Sigmoid colon (tissue), 3 donors: ENCODE measurements at regions not wholly inside any gene's neighbourhood (a gene's known extent, or its start where the extent isn't known, plus 50 kb on each side); places are given as distances from the start of the nearest gene placed in this dataset.

Experiments used
- POLR2A ChIP-seq, 2 donors: fragments of 450-650 bp; IDR thresholded peaks; one replicate each; pipeline ENCODE4 v1.6.1; 2016; ENCODE audit warnings: antibody characterized with exemption in 2 of 2, mild to moderate bottlenecking in 2 of 2, moderate library complexity in 2 of 2
- TF ChIP-seq, protein P1 (sequence below), 4 experiments: fragments of 450-650 bp in 3 of 4; fragments of 200-600 bp in 1 of 4; IDR thresholded peaks; one replicate each; pipeline ENCODE4 v1.5.1; 2016 to 2019; ENCODE audit warnings: antibody characterized with exemption in 4 of 4, mild to moderate bottlenecking in 3 of 4, moderate library complexity in 2 of 4

DNA sequence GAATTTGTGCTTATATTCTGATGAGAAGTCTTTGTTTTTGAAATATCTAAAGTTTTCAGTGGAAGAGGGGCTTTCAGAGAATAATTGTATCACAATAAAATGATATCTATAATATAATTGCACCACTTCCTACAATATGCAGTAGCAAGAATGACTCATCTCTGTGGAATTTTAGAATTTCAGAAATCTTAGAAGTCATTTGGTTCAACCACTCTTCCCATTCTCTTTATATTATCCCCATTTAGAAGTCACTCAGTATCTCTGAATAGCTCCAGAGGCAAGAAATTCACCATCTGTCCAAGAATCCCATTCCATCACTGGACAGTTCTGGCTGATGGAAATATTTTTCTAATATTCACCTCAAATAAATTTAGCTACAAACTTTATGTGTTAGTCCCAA, 59.3 kb upstream of the CCDC68 start:
- no peak for TF ChIP-seq POLR2A (IDR thresholded peaks at IDR 0.05)
- TF ChIP-seq, protein P1, sequence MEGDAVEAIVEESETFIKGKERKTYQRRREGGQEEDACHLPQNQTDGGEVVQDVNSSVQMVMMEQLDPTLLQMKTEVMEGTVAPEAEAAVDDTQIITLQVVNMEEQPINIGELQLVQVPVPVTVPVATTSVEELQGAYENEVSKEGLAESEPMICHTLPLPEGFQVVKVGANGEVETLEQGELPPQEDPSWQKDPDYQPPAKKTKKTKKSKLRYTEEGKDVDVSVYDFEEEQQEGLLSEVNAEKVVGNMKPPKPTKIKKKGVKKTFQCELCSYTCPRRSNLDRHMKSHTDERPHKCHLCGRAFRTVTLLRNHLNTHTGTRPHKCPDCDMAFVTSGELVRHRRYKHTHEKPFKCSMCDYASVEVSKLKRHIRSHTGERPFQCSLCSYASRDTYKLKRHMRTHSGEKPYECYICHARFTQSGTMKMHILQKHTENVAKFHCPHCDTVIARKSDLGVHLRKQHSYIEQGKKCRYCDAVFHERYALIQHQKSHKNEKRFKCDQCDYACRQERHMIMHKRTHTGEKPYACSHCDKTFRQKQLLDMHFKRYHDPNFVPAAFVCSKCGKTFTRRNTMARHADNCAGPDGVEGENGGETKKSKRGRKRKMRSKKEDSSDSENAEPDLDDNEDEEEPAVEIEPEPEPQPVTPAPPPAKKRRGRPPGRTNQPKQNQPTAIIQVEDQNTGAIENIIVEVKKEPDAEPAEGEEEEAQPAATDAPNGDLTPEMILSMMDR (IDR thresholded peaks at IDR 0.05) = no peak
